ENCODE measurements at regions not wholly inside any gene's neighbourhood (a gene's known extent, or its start where the extent isn't known, plus 50 kb on each side); places are given as distances from the start of the nearest gene placed in this dataset.

- TF ChIP-seq, protein P1, sequence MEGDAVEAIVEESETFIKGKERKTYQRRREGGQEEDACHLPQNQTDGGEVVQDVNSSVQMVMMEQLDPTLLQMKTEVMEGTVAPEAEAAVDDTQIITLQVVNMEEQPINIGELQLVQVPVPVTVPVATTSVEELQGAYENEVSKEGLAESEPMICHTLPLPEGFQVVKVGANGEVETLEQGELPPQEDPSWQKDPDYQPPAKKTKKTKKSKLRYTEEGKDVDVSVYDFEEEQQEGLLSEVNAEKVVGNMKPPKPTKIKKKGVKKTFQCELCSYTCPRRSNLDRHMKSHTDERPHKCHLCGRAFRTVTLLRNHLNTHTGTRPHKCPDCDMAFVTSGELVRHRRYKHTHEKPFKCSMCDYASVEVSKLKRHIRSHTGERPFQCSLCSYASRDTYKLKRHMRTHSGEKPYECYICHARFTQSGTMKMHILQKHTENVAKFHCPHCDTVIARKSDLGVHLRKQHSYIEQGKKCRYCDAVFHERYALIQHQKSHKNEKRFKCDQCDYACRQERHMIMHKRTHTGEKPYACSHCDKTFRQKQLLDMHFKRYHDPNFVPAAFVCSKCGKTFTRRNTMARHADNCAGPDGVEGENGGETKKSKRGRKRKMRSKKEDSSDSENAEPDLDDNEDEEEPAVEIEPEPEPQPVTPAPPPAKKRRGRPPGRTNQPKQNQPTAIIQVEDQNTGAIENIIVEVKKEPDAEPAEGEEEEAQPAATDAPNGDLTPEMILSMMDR (conservative IDR thresholded peaks at IDR 0.05) = no peak
- TF ChIP-seq EZH2 (IDR thresholded peaks at IDR 0.05; ENCODE audit: low read depth) = no peak
Measured at GRCh38 chr3:90102146-90102545, 994.7 kb downstream of the EPHA3 start.
